ENCODE measurements at regions not wholly inside any gene's neighbourhood (a gene's known extent, or its start where the extent isn't known, plus 50 kb on each side); places are given as distances from the start of the nearest gene placed in this dataset.

DNA sequence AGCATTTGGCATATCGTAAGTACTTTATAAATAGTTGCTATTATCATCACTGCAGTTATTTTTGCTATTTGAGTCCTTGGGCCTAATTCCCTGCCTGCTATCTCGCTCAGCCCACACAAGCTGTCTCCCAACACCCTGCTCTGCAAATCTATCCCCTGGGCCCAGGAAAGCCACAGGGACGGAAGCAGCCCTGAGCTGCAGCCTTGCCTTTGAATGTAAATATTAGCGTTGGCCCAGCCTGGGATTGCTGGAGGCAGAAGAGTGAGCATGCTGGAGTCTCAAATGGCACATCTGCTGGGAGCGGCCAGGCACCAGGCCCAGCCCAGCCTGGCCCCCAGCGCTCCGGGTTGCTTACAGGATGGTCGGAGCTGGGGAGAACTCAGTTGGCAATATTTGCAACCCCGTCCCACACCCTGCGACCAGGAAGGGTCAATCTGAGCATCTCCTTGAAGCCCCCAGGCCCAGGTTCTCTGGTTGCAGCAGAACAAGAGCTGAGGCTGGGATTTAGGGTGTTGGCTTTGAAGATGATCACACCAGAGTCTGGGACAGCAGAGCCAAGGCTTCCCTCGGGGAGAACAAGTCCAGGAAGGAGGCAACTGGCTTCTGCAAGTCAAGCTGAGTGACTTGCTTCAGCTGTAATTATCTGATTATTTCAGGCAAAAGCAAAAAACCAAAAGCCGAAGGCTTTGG, 529.6 kb downstream of the SHQ1 start (continued):
- TF ChIP-seq JUND (IDR thresholded peaks at IDR 0.05; ENCODE audit: low read length) (no peak), YY1 (IDR thresholded peaks at IDR 0.05; ENCODE audit: low read depth, low read length) (no peak)

Data from H1 (cell line).